ENCODE measurements at regions not wholly inside any gene's neighbourhood (a gene's known extent, or its start where the extent isn't known, plus 50 kb on each side); places are given as distances from the start of the nearest gene placed in this dataset.

DNA sequence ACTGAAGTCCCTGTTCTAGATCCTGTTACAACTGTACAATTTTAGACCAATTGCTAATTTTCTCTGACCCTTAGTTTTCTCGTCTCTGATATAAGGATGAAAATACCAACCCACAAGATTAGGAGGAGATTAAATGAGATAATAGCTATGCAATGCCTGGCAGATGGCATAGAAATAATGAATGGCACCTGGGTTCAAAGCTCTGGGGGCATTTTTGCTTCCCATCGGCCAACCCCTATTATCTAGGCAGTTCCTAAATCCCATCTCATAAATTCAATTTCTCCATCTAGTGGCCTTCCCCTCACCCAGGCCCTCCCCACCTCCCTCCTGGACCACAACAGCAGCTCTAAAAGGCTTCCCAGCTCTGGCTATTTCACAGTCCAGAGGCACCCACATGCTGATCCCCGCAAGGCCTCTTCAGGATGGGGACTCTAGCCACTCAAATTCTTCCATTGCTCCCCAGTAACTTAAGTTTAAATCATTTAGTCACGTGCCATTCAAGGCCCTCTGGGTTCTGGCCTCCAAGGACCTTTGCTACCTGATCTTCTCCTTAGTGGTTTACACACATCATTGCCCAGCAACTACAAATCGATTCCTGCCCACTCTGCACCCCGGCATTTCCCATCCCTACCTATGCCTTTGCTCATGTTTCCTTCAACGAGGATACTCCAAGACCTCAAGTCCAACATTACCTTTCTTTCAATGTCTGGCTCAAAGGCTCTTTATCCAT is 202.4 kb upstream of the KLF14 start:
- Histone ChIP-seq H3K27me3 (ENCODE audit: control insufficient read depth, insufficient read depth, low read length) (no peaks in the 10 kb centered on the region), H3K4me3 (ENCODE audit: low read depth, low read length) (no peak overlapping the region), H3K36me3 (ENCODE audit: control insufficient read depth, insufficient read depth, low read length) (no peaks in the 10 kb centered on the region)
- TF ChIP-seq, protein P1, sequence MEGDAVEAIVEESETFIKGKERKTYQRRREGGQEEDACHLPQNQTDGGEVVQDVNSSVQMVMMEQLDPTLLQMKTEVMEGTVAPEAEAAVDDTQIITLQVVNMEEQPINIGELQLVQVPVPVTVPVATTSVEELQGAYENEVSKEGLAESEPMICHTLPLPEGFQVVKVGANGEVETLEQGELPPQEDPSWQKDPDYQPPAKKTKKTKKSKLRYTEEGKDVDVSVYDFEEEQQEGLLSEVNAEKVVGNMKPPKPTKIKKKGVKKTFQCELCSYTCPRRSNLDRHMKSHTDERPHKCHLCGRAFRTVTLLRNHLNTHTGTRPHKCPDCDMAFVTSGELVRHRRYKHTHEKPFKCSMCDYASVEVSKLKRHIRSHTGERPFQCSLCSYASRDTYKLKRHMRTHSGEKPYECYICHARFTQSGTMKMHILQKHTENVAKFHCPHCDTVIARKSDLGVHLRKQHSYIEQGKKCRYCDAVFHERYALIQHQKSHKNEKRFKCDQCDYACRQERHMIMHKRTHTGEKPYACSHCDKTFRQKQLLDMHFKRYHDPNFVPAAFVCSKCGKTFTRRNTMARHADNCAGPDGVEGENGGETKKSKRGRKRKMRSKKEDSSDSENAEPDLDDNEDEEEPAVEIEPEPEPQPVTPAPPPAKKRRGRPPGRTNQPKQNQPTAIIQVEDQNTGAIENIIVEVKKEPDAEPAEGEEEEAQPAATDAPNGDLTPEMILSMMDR (IDR thresholded peaks at IDR 0.05; ENCODE audit: insufficient read depth, low read length, poor library complexity, severe bottlenecking): no peak
- DNase-seq (ENCODE audit: low read depth): no peak

DNA sequence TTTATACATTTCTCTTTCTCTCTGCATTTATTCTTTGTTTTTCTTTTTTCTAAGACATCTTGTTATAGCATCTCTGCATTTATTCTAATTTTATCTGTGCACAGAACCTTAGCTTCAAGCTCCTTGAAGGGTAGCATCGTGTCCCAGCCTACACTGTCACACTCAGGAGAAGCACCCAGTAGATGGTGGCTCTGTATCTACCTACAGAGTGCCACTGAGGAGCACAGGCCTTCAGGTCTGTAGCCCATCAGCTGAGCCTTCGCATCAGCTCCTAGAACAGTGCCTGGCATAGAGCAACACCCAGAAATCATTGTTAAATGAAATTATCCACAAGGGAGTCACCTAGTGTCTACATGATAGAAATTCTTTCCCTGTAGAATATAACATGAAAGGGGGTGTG is 203.0 kb upstream of the KLF14 start:
- TF ChIP-seq, protein P1 (IDR thresholded peaks at IDR 0.05; ENCODE audit: insufficient read depth, low read length, poor library complexity, severe bottlenecking): no peak
- no peaks in the 10 kb centered on the region for H3K36me3 ChIP-seq (ENCODE audit: control insufficient read depth, insufficient read depth, low read length)
- H3K4me3 ChIP-seq (ENCODE audit: low read depth, low read length): no peak overlapping the region
- H3K27me3 ChIP-seq (ENCODE audit: control insufficient read depth, insufficient read depth, low read length): no peaks in the 10 kb centered on the region
- no peak for DNase-seq (ENCODE audit: low read depth)

DNA sequence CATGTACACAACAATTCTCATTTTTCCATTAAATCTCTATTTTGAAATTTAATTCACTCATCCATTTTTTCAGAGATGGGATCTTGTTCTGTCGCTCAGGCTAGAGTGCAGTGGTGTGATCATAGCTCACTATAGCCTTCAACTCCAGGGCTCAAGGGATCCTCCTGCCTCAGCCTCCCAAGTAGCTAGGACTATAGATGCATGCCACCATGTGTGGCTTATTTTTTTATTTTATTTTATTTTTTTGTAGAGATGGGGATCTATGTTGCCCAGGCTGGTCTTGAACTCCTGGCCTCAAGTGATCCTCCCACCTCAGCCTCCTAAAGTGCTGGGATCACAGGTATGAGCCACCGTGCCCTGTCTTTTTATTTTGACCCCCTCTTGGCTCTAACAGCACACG is 203.8 kb upstream of the KLF14 start:
- H3K27me3 ChIP-seq (ENCODE audit: control insufficient read depth, insufficient read depth, low read length): no peaks in the 10 kb centered on the region
- no peaks in the 10 kb centered on the region for H3K36me3 ChIP-seq (ENCODE audit: control insufficient read depth, insufficient read depth, low read length)
- DNase-seq (ENCODE audit: low read depth): no peak
- H3K4me3 ChIP-seq (ENCODE audit: low read depth, low read length): no peak overlapping the region
- TF ChIP-seq, protein P1 (IDR thresholded peaks at IDR 0.05; ENCODE audit: insufficient read depth, low read length, poor library complexity, severe bottlenecking): no peak

DNA sequence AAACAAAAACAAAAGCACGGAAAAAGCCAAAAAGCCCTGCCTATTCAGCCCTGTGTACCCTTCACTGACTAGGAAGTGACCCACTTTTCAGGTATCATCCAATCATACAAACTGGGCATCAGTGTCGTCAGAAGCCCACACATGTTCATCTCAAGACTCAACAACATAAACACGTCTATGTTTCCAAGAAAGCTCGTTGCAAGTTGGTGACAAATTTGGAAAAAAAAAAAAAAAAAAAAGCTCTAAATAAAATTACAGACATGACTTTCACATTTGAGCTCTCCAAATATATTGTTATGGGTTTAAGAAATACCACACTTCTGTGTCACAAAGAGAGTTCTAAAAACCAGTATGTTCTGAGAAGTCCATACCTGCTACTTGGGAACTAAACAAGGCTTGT is 204.7 kb upstream of the KLF14 start:
- TF ChIP-seq, protein P1 (IDR thresholded peaks at IDR 0.05; ENCODE audit: insufficient read depth, low read length, poor library complexity, severe bottlenecking): no peak
- Histone ChIP-seq H3K36me3 (ENCODE audit: control insufficient read depth, insufficient read depth, low read length) (no peaks in the 10 kb centered on the region), H3K4me3 (ENCODE audit: low read depth, low read length) (no peak overlapping the region), H3K27me3 (ENCODE audit: control insufficient read depth, insufficient read depth, low read length) (no peaks in the 10 kb centered on the region)
- no peak for DNase-seq (ENCODE audit: low read depth)

DNA sequence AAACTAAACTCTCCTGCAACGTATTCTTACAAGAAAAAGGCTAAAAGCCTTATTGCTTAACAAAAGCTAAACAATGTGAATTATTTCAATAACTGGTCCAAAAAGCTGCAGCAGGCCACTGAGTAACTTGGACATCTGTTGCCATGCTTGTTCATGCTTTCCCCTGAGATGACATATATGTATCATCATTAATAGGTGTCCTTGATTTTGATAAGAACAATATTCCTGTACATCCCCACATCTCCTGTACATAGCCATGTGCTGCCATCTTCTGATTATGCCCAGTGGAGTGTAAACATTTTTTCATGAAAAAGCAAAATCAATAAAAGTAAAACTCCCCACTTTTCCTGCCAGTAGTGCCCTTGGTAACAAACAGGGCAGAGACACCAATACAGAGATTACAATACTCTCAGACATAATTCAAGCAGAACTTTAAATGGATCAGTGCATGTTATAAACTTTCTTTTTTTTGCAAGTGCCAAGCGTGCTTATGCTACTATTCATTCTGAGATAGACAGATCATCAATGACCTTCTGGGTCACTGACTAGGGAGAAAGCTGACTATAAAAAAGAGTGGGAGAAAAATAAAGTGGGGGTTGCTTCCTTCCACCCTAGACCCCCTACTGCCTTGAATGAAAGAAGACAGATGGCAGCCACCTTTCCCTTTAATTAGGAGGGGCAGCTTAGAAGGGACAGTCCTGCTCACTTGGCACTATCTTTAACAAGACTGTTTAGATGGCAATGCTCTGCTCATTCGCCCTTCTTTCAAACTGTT is 205.5 kb upstream of the KLF14 start:
- no peak for DNase-seq (ENCODE audit: low read depth)
- TF ChIP-seq, protein P1 (IDR thresholded peaks at IDR 0.05; ENCODE audit: insufficient read depth, low read length, poor library complexity, severe bottlenecking): no peak
- H3K36me3 ChIP-seq (ENCODE audit: control insufficient read depth, insufficient read depth, low read length): no peaks in the 10 kb centered on the region
- no peak overlapping the region for H3K4me3 ChIP-seq (ENCODE audit: low read depth, low read length)
- H3K27me3 ChIP-seq (ENCODE audit: control insufficient read depth, insufficient read depth, low read length): no peaks in the 10 kb centered on the region

Measured in kidney epithelial cell (primary cell).